ENCODE measurements at regions not wholly inside any gene's neighbourhood (a gene's known extent, or its start where the extent isn't known, plus 50 kb on each side); places are given as distances from the start of the nearest gene placed in this dataset.

DNA sequence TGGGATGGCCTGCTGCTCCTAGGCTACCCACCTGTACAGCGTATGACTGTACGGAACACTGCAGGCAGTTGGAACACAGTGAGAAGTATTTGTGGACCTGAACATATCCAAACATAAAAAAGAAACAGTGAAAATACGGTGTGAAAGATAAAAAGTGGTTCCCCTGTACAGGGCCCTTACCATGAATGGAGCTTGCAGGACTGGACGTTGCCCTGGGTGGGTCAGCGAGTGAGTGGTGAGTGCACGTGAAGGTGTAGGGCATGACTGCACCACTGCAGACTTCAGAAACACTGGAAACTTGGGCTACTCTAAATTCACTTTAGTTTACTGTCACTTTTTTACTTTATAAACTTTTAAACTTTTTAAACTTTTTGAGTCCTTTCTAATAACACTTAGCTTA is 71.2 kb upstream of the SLC6A6 start:
- no peak for DNase-seq (ENCODE audit: extremely low read depth, low read depth)
- TF ChIP-seq, protein P1, sequence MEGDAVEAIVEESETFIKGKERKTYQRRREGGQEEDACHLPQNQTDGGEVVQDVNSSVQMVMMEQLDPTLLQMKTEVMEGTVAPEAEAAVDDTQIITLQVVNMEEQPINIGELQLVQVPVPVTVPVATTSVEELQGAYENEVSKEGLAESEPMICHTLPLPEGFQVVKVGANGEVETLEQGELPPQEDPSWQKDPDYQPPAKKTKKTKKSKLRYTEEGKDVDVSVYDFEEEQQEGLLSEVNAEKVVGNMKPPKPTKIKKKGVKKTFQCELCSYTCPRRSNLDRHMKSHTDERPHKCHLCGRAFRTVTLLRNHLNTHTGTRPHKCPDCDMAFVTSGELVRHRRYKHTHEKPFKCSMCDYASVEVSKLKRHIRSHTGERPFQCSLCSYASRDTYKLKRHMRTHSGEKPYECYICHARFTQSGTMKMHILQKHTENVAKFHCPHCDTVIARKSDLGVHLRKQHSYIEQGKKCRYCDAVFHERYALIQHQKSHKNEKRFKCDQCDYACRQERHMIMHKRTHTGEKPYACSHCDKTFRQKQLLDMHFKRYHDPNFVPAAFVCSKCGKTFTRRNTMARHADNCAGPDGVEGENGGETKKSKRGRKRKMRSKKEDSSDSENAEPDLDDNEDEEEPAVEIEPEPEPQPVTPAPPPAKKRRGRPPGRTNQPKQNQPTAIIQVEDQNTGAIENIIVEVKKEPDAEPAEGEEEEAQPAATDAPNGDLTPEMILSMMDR (IDR thresholded peaks at IDR 0.05; ENCODE audit: low read depth, low read length, missing control alignments): no peak
- no peak overlapping the region for H3K4me3 ChIP-seq (replicated peaks; ENCODE audit: low read depth, low read length)

DNA sequence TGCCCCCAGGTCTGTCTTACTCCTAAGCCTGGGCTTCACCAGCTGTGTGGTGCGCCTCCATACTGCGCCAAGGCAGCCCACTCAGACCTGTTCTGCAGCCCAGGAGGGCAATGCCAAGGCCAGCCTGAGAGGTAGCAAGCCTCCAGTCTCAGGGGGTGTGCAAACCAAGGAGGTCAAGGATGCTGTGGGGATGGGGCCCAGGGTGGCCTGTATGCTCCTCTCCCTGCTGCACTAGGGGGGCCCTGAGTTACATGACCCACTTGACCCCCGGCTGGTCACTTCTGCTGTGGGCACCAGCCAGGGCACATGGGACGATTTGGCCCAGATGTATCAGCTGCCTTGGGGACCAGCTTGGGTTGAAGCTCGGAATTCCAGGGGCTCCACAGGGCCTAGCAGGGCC is 70.0 kb upstream of the SLC6A6 start:
- no peak overlapping the region for H3K4me3 ChIP-seq (replicated peaks; ENCODE audit: low read depth, low read length)
- DNase-seq (ENCODE audit: extremely low read depth, low read depth): no peak
- TF ChIP-seq, protein P1 (IDR thresholded peaks at IDR 0.05; ENCODE audit: low read depth, low read length, missing control alignments): no peak

DNA sequence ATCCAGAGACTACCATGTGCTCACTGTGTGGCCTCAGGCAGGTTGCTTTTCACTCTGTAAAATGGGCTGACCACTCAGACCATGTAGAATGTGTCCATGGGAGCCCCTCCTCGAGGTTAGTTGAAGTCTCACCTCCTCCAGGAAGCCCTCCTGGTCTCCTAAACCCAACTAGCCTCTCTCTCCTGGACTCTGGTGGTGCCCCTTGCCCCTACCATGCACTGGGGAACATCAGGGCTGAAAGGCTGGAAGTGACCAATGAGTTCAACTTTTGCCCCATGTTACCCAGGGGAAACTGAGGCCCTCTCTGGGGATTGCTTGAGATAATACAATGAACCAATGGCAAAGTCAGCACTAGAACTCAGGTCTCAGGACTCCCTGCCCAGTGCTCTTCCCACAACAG is 69.2 kb upstream of the SLC6A6 start:
- DNase-seq (ENCODE audit: extremely low read depth, low read depth): no peak
- TF ChIP-seq, protein P1 (IDR thresholded peaks at IDR 0.05; ENCODE audit: low read depth, low read length, missing control alignments): no peak

DNA sequence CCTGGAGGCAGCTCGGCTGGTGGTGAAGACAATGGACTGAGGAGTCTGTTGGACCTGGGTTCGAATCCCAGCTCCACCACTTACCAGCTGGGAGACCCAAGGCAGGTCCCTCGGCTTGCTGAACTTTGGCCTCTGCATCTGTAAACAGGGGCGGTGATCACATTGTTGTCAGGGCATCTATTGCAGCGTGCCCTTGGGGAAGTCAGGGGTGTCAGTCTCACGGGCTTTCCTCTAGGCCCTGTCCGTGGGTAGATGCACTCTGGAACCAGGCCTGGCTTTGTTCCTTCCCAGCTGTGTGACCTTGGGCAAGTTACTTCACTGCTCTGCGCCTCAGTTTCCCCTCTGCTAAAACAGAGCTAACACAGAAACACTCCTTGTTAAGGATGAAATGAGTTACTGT is 68.8 kb upstream of the SLC6A6 start:
- TF ChIP-seq, protein P1 (IDR thresholded peaks at IDR 0.05; ENCODE audit: low read depth, low read length, missing control alignments): no peak
- no peak for DNase-seq (ENCODE audit: extremely low read depth, low read depth)
- H3K4me3 ChIP-seq (replicated peaks; ENCODE audit: low read depth, low read length): no peak overlapping the region

More for the DNA sequence above, 69.2 kb upstream of the SLC6A6 start:
- H3K4me3 ChIP-seq (replicated peaks; ENCODE audit: low read depth, low read length): no peak overlapping the region

DNA sequence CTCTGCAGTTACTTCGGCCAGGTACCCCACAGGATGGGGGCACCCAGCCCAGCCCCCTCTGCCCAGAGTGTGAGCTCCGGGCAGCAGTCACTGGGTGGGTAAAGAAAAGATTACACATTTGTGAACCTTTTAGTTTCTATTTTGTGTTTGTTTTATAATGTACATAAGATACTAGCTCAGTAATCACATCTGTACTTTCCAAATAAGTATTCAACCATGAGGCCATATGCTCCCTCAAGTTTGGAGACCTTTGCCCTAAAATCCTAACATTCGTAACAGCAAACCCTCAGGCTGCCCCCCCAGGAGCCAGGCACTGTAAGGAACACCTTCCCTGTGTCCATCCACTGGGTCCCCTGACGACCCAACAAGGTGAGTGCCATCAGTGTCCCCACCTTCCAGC is 68.3 kb upstream of the SLC6A6 start:
- TF ChIP-seq, protein P1 (IDR thresholded peaks at IDR 0.05; ENCODE audit: low read depth, low read length, missing control alignments): no peak
- no peak for DNase-seq (ENCODE audit: extremely low read depth, low read depth)
- no peak overlapping the region for H3K4me3 ChIP-seq (replicated peaks; ENCODE audit: low read depth, low read length)

DNA sequence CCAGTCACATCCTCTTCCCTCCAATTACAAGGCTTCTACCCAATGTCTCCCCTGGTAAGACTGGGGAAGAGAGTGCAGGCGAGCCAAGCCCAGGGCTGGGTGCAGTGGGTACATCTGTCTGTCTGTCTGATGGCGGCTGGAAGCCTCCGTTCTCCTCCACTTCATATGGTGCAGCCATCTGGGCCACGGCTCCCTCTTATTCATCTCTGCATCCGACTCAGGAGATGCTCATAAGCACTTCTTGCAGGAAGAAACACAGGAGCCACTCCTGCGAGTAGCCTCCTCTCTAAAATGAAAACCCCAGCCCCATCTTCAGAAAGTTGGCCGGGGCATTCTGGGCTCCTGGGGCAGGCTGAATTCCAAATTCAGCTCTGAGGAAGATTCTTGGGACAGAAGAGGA is 67.5 kb upstream of the SLC6A6 start:
- H3K4me3 ChIP-seq (replicated peaks; ENCODE audit: low read depth, low read length): no peak overlapping the region
- TF ChIP-seq, protein P1 (IDR thresholded peaks at IDR 0.05; ENCODE audit: low read depth, low read length, missing control alignments): no peak
- no peak for DNase-seq (ENCODE audit: extremely low read depth, low read depth)
